ENCODE measurements at regions not wholly inside any gene's neighbourhood (a gene's known extent, or its start where the extent isn't known, plus 50 kb on each side); places are given as distances from the start of the nearest gene placed in this dataset.
A peak's percentile ranks its signal among the peaks of the same experiment; 100 is the strongest.
"Not testable (repeated sequence)": the region's sequence is repeated elsewhere in the genome, so short reads cannot be mapped to it uniquely, and the experiment has no call there.

- DNase-seq (ENCODE audit: low spot score) (no peak), ATAC-seq (peak; percentile 46)
These were observed 378.8 kb upstream of the FAR2 start for GRCh38 chr12:28770322-28770721.

- DNase-seq (ENCODE audit: low spot score) (no peak), ATAC-seq (no peak)
These were observed 377.1 kb upstream of the FAR2 start for GRCh38 chr12:28771968-28772367.

DNA sequence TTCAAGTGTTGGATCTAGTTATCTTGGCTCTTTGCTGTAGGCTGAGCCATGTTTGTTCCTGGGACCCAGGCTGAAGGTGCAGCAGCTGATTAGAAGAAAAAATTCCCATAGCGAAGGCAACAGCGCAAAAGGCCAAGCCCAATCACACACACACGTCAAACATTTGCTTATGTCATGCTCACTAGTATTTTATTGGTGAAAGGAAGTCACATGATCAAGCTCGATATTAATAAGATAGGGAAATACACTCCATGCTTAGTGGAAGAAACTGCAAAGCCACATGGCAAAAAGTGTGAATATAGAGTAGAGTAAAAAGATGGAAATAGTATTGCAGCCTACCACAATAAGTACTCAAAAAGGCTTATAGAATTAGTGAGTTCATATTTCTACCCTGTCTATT lies 373.5 kb upstream of the FAR2 start:
- DNase-seq (ENCODE audit: low spot score) (no peak), ATAC-seq (no peak)

DNA sequence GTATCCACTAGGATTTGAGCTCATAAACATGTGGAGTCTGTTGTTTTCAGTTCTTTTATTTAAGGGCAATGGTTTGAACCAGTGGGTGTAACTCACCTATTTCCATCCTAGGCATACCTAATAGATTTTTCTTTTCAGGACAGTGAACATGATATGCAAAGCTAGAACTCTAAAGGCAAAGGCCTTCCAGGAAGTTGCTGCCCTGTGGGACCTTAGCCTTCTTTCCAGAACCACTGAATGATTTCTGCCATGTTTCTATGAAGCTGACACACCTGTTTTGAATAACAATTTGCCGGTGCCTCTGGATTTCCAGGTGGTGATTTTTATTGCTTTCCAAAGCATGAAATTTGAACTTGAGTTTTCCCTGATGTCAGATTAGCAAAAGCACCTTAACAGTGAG lies 372.9 kb upstream of the FAR2 start:
- no peak for ATAC-seq
- DNase-seq (ENCODE audit: low spot score): no peak

- ATAC-seq (no peak), DNase-seq (ENCODE audit: low spot score) (no peak)
These were observed 372.1 kb upstream of the FAR2 start for GRCh38 chr12:28776913-28777422.

GRCh38 chr12:28777603-28778365 lies 371.3 kb upstream of the FAR2 start:
- no peak for ATAC-seq

GRCh38 chr12:28780096-28780495 lies 369.0 kb upstream of the FAR2 start:
- ATAC-seq (no peak), DNase-seq (ENCODE audit: low spot score) (no peak)

More at GRCh38 chr12:28777603-28778365, 371.3 kb upstream of the FAR2 start:
- DNase-seq (ENCODE audit: low spot score): no peak

- no peak for DNase-seq (ENCODE audit: low spot score)
- ATAC-seq: no peak
These were observed 368.1 kb upstream of the FAR2 start for GRCh38 chr12:28780960-28781359.

DNA sequence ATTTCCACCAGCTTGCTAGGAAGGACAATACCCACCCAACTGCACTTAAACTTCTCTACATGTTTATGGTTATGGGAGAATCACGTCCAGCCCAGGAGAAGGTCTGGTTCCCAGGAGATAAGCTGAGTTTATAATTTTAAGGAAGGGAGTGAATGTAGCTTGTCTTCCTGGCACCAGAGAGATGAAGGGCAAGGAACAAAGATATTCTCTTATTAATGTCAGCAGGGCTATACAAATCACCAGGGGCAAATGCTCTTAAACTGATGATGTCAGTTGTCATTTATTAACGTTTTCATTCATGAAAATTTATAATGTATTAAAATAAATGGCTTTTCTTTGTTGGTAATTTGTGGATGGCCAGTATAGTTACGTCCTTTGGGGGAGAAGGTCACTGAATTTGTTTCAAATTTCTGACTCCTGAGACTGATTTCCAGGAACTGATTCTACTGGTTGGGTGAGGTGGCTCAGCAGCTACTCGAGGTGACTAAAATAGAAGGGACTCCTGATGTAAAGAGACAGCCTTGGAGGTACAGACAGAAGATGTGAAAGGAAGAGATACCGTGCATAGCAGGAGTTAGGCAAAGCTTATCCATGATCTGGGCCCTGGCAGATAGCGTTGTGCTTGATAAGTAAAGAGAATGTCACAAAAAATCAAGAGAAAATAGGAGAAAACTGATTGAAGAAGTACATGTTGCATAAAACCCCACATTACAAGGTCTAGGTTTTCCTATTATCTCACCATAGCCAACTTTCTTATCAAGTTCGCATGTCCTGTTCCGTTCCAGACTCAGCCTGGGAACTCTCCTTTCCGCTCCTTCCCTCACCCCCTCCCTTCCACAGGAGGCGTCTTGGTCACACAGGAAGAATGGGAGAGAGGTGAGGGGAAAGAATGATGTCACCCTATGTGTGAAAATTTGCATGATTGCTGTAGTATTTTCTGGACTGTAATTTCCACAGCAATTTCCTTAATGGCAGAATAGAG lies 367.1 kb upstream of the FAR2 start:
- DNase-seq (ENCODE audit: low spot score) (no peak), ATAC-seq (peak; percentile 49)

GRCh38 chr12:28782812-28783211 lies 366.3 kb upstream of the FAR2 start:
- ATAC-seq: no peak
- no peak for DNase-seq (ENCODE audit: low spot score)

DNA sequence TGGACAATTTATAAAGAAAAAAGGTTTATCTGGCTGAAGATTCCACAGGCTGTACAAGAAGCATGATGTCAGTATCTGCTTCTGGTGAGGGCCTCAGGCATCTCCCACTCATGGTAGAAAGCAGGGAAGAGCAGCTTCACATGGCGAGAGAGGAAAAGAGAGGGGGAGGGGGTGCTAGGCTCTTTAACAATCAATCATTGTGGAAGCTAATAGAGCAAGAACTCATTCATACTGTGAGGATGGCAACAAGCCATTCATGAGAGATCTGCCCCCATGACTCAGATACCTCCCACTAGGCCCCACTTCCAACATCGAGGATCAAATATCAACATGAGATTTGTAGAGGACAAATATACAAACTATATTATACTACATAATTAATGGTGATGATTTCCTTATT lies 361.9 kb upstream of the FAR2 start:
- ATAC-seq: no peak
- no peak for DNase-seq (ENCODE audit: low spot score)

DNA sequence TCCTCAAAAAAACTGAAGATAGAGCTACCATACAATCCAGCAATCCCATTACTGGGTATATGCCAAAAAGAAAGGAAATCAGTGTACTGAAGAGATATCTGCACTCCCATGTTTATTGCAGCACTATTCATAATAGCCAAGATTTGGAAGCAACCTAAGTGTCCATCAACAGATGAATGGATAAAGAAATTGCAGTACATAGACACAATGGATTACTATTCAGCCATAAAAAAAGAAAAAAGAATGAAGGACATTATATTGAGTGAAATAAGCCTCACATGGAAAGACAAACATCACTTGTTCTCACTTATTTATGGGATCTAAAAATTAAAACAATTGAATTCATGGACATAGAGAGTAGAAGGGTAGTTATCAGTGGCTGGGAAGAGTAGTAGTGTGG lies 360.8 kb upstream of the FAR2 start:
- DNase-seq (ENCODE audit: low spot score); ATAC-seq: not testable (repeated sequence)

DNA sequence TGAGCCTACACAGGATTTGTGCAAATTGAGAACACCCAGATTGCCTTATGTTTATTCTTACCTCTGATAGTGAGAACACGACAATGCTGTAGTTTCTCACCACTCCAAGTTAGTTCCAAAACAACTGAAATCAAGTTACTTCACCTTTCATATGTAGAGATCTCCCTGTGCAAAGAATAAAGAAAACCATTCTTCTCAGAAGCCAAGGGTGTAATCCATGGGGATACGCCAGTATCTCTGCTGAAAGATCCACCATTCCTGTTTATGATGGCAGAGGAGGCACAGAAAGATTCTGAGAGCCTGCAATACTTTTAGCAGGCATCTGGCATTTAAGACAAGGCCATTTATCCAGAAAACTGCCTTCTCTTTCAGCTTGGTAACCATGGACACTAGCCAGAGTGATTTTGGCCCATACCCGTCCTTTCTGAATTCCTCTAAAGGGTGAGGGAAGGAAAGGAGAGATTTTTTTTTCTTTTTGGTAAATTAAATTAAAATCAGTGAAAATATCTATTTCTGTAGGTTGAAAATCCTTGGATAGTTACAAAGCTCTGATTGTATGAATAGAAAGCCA lies 355.4 kb upstream of the FAR2 start:
- DNase-seq (ENCODE audit: low spot score): no peak
- ATAC-seq: no peak

DNA sequence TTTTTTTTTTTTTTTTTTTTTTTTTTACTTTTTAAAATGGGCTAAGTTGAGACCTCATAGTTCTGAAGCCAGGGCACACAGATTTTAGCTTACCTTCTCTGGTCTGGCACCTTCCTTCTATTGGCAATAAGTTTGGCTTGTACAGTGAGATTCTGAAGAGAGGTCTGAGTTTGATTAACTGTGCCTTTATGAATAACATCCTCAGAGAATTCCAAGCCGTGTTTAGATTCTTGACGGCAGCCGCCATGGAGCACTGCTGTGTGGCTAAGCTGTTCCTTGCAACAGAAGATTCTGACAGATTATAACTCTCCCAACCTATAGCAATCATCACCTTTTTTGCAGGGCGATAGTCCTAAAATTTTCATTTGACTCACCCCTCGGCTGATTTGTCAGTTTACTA lies 354.9 kb upstream of the FAR2 start:
- DNase-seq (ENCODE audit: low spot score): no peak
- ATAC-seq: no peak

DNA sequence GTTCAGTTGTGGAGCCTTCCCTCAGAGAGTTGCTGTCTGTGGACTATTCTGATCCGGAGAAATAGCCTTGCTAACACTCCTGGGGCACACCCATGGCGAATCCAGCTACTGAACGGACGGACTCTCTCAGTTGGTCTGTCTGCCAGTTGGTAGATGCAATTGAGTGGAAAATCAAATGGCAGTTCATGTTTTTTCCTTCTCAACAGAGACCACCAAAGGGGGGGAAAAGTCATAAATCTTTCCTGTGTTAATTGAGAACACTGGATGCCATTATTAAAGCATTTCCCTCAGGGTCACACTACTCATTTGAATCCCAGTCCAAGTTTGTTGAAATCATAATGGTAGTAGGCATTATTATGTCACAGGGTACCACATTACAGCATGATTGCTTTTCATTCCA lies 354.3 kb upstream of the FAR2 start:
- no peak for ATAC-seq
- no peak for DNase-seq (ENCODE audit: low spot score)

GRCh38 chr12:28795311-28795710 lies 353.8 kb upstream of the FAR2 start:
- ATAC-seq: no peak
- DNase-seq (ENCODE audit: low spot score): no peak

DNA sequence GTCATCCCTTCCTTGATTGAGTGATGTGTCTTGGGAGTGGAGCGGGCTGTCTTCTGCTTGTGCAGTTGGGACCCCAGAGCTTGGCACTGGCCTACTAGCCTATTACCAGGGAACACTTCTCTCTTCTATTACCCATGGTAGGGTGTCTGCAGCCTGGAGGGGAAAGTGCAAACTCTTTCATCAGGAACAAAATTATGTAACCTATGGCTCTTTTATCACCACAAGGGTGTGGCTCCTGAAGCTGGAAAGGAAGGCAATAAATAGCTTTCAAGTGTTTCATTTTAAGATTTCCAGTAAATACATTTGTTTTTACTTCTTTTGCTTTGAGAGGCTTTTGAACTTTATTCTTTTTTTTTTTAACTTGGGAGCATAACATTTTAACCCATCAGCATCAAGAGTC lies 349.7 kb upstream of the FAR2 start:
- no peak for DNase-seq (ENCODE audit: low spot score)
- ATAC-seq: no peak

- no peak for ATAC-seq
These were observed 348.9 kb upstream of the FAR2 start for GRCh38 chr12:28800129-28800528.

GRCh38 chr12:28802706-28803438 lies 346.2 kb upstream of the FAR2 start:
- no peak for ATAC-seq
- no peak for DNase-seq (ENCODE audit: low spot score)

More at GRCh38 chr12:28800129-28800528, 348.9 kb upstream of the FAR2 start:
- no peak for DNase-seq (ENCODE audit: low spot score)

DNA sequence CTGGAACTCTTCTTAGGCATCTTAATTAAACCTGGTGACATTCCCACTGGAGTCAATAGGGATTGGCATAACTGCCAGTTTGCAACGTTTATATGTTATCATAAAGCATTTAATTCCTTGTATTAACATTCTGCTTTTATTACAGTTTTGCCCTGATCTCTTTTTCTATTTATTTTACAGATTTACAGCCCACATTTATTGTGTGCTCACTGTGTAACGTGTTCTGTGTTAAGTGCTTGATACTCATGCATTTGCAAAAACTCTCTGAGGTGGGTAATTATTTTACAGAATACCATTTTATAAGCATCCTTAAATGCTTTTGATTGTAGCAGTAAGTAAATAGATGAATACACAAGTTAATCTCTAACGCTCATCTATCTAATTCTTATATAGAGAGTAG lies 341.5 kb upstream of the FAR2 start:
- ATAC-seq: no peak
- DNase-seq (ENCODE audit: low spot score): no peak

GRCh38 chr12:28811457-28811856 lies 337.6 kb upstream of the FAR2 start:
- no peak for DNase-seq (ENCODE audit: low spot score)
- no peak for ATAC-seq

Measured in left lobe of liver (tissue), 2 donors.